IMR-90 (cell line): ENCODE measurements at regions not wholly inside any gene's neighbourhood (a gene's known extent, or its start where the extent isn't known, plus 50 kb on each side); places are given as distances from the start of the nearest gene placed in this dataset.

Experiments
- ATAC-seq: fragments of 200-7000 bp; cut with Tn5 transposase; 2 replicates; pipeline ENCODE4 v1.9.1; 2020; ENCODE audit warnings: low read depth, mild to moderate bottlenecking, moderate library complexity
- BruUV-seq: library from RNA; stranded (reverse); fragments of 400-500 nt; replicated peaks from 2 replicates; lab custom pipeline; 2021; lab: Mats Ljungman, UMichigan
- CTCF ChIA-PET: fragments of 300-600 bp; formaldehyde crosslinking; extraction: SDS; loops from one replicate; lab custom pipeline; 2021; ENCODE audit warnings: antibody characterized with exemption; lab: Yijun Ruan, JAX
- POLR2A ChIA-PET: fragments of 300-600 bp; sonication (Branson Sonifier 250); formaldehyde crosslinking; loops from one replicate; lab custom pipeline; 2022; ENCODE audit warnings: antibody characterized with exemption; ENCODE audit not compliant: unreplicated experiment; lab: Charles Lee
- DNase-seq: peaks from one replicate; pipeline ENCODE4 v3.0.0; 2013
- H2AFZ ChIP-seq: replicated peaks from 2 replicates; pipeline ENCODE3; 2013; ENCODE audit warnings: low read length, mild to moderate bottlenecking; ENCODE audit not compliant: poor library complexity
- H2AK5ac ChIP-seq: 2 replicates; pipeline ENCODE4 v1.6.1; 2013; ENCODE audit warnings: low read depth, low read length, inconsistent platforms
- H2AK9ac ChIP-seq: replicated peaks from 2 replicates; pipeline ENCODE3; 2013; ENCODE audit warnings: mild to moderate bottlenecking, low read depth, low read length, moderate library complexity; ENCODE audit not compliant: poor library complexity
- H2BK120ac ChIP-seq: 2 replicates; pipeline ENCODE4 v1.6.1; 2013; ENCODE audit warnings: low read depth, low read length, inconsistent platforms
- H2BK15ac ChIP-seq: 3 replicates; pipeline ENCODE4 v1.6.1; 2013; ENCODE audit warnings: low read depth, low read length, inconsistent platforms
- H2BK20ac ChIP-seq: 2 replicates; pipeline ENCODE4 v1.6.1; 2013; ENCODE audit warnings: low read depth, mild to moderate bottlenecking, inconsistent platforms, low read length, moderate library complexity
- H2BK5ac ChIP-seq: 2 replicates; pipeline ENCODE4 v1.6.1; 2013; ENCODE audit warnings: mild to moderate bottlenecking, low read depth, low read length, inconsistent platforms; ENCODE audit not compliant: poor library complexity, severe bottlenecking
- H3K14ac ChIP-seq: replicated peaks from 2 replicates; pipeline ENCODE4 v1.6.1; 2013; ENCODE audit warnings: low read depth, low read length, inconsistent platforms
- H3K18ac ChIP-seq: 2 replicates; pipeline ENCODE4 v1.6.1; 2013; ENCODE audit warnings: low read depth, low read length, control low read depth
- H3K23ac ChIP-seq: 2 replicates; pipeline ENCODE4 v1.6.1; 2013; ENCODE audit warnings: low read depth, low read length, inconsistent platforms
- H3K27ac ChIP-seq: 2 replicates; pipeline ENCODE4 v1.5.1; 2013; ENCODE audit warnings: mild to moderate bottlenecking, control low read depth, low read length; ENCODE audit not compliant: insufficient read depth
- H3K27me3 ChIP-seq: 2 replicates; pipeline ENCODE4 v1.6.1; 2013; ENCODE audit warnings: low read length; ENCODE audit not compliant: control insufficient read depth, insufficient read depth
- H3K36me3 ChIP-seq: 2 replicates; pipeline ENCODE4 v1.6.1; 2013; ENCODE audit warnings: low read length, mixed read lengths; ENCODE audit not compliant: control insufficient read depth, insufficient read depth
- H3K4ac ChIP-seq: 2 replicates; pipeline ENCODE4 v1.6.1; 2013; ENCODE audit warnings: low read depth, low read length, inconsistent platforms
- H3K4me1 ChIP-seq: 2 replicates; pipeline ENCODE4 v1.6.1; 2013; ENCODE audit warnings: low read length, mixed read lengths; ENCODE audit not compliant: control insufficient read depth, insufficient read depth
- H3K4me2 ChIP-seq: 2 replicates; pipeline ENCODE4 v1.6.1; 2013; ENCODE audit warnings: low read depth, mild to moderate bottlenecking, control low read depth, low read length, moderate library complexity
- H3K4me3 ChIP-seq: 2 replicates; pipeline ENCODE4 v1.5.1; 2013; ENCODE audit warnings: low read depth, mild to moderate bottlenecking, control low read depth, low read length, moderate library complexity; ENCODE audit not compliant: insufficient read depth
- H3K56ac ChIP-seq: 2 replicates; pipeline ENCODE4 v1.6.1; 2013; ENCODE audit warnings: low read length, inconsistent platforms; ENCODE audit not compliant: insufficient read depth; ENCODE audit errors: extremely low read depth
- H3K79me1 ChIP-seq, 2 experiments: 2 replicates each; pipeline ENCODE4 v1.6.1; 2013; ENCODE audit warnings: low read length in 2 of 2, inconsistent platforms in 1 of 2, low read depth in 1 of 2
- H3K9ac ChIP-seq: 2 replicates; pipeline ENCODE4 v1.6.1; 2013; ENCODE audit warnings: low read depth, low read length, control low read depth
- H3K9me1 ChIP-seq: 2 replicates; pipeline ENCODE4 v1.6.1; 2013; ENCODE audit warnings: low read length, inconsistent platforms; ENCODE audit not compliant: insufficient read depth
- H3K9me3 ChIP-seq: 2 replicates; pipeline ENCODE4 v1.6.1; 2013; ENCODE audit warnings: low read length; ENCODE audit not compliant: control insufficient read depth, insufficient read depth
- H4K20me1 ChIP-seq: 2 replicates; pipeline ENCODE4 v1.6.1; 2013; ENCODE audit warnings: low read length, inconsistent platforms; ENCODE audit not compliant: insufficient read depth
- H4K5ac ChIP-seq: 2 replicates; pipeline ENCODE4 v1.6.1; 2013; ENCODE audit warnings: mild to moderate bottlenecking, low read depth, low read length, control low read depth
- H4K8ac ChIP-seq, 2 experiments: 2 replicates each; pipeline ENCODE4 v1.6.1; 2013; ENCODE audit warnings: low read depth in 2 of 2, low read length in 2 of 2, control low read depth in 1 of 2, inconsistent platforms in 1 of 2
- H4K91ac ChIP-seq: 2 replicates; pipeline ENCODE4 v1.6.1; 2013; ENCODE audit warnings: low read depth, low read length, inconsistent platforms; ENCODE audit not compliant: insufficient read depth
- CEBPB ChIP-seq: IDR thresholded peaks from 2 replicates; pipeline ENCODE4 v1.6.1; 2012; ENCODE audit warnings: low read depth, low read length, improper control_type of control experiment
- CTCF ChIP-seq: conservative IDR thresholded peaks from 2 replicates; pipeline ENCODE4 v1.5.1; 2012; ENCODE audit warnings: mild to moderate bottlenecking, low read depth, low read length, improper control_type of control experiment
- RAD21 ChIP-seq: IDR thresholded peaks from 2 replicates; pipeline ENCODE4 v1.6.1; 2012; ENCODE audit warnings: low read length, improper control_type of control experiment
- RCOR1 ChIP-seq: IDR thresholded peaks from 2 replicates; pipeline ENCODE4 v1.6.1; 2012; ENCODE audit warnings: mild to moderate bottlenecking, low read length, improper control_type of control experiment; ENCODE audit not compliant: insufficient replicate concordance
- dilution Hi-C: fragments of 300-500 bp; cut with HindIII; formaldehyde crosslinking; loops from one replicate; pipeline ENCODE4 v1.14.3; 2018; ENCODE audit warnings: low sequenced_read_pairs; ENCODE audit not compliant: unreplicated experiment
- in situ Hi-C: fragments of 300-500 bp; cut with MboI; formaldehyde crosslinking; loops from 3 replicates; pipeline ENCODE4 v1.14.3; 2019; ENCODE audit warnings: low sequenced_read_pairs, inconsistent platforms, mixed read lengths
- intact Hi-C: fragments of 100-400 bp; cut with micrococcal nuclease; formaldehyde crosslinking; loops from 2 replicates; pipeline ENCODE4 v1.10.0; 2022

- no TSS peak for BruUV-seq
- H3K4ac ChIP-seq = no peak overlapping the region
- no peak overlapping the region for H4K5ac ChIP-seq
- CTCF ChIA-PET = no interaction called here
- no peak overlapping the region for H2BK15ac ChIP-seq
- TF ChIP-seq CEBPB (no peak), CTCF (no peak), RCOR1 (no peak), RAD21 (no peak)
- no peaks in the 10 kb centered on the region for H3K79me1 ChIP-seq
- no peak overlapping the region for H3K18ac ChIP-seq
- no peak overlapping the region for H3K27ac ChIP-seq
- intact Hi-C loops (no loop called here), in situ Hi-C loops (no loop called here), dilution Hi-C loops (no loop called here)
- no peaks in the 10 kb centered on the region for H3K4me1 ChIP-seq
- no peaks in the 10 kb centered on the region for H3K9me1 ChIP-seq
- no peak overlapping the region for H2BK120ac ChIP-seq
- no peaks in the 10 kb centered on the region for H3K36me3 ChIP-seq
- H3K56ac ChIP-seq = no peak overlapping the region
- no peak overlapping the region for H2AFZ ChIP-seq
- H4K8ac ChIP-seq = no peak overlapping the region
- 0 out of 2 replicates have a peak, but pooled peaks cover 1% of the 10 kb centered on the region for H3K9me3 ChIP-seq
- DNase-seq (no peak), ATAC-seq (no peak)
- H3K14ac ChIP-seq = no peak overlapping the region
- POLR2A ChIA-PET = no interaction called here
- H3K9ac ChIP-seq = no peak overlapping the region
- H2BK20ac ChIP-seq = no peak overlapping the region
- no peak overlapping the region for H3K4me3 ChIP-seq
- no peak overlapping the region for H2AK5ac ChIP-seq
- no peak overlapping the region for H3K23ac ChIP-seq
- no peak overlapping the region for H4K91ac ChIP-seq
- no peak overlapping the region for H2BK5ac ChIP-seq
- no peak overlapping the region for H3K4me2 ChIP-seq
- no peaks in the 10 kb centered on the region for H3K27me3 ChIP-seq
- H4K20me1 ChIP-seq = no peaks in the 10 kb centered on the region
- H2AK9ac ChIP-seq = no peak overlapping the region
Observed at GRCh38 chr5:24909210-24909609, 264.4 kb upstream of the CDH10 start.
